BLaER1 (cell line): ENCODE measurements at regions not wholly inside any gene's neighbourhood (a gene's known extent, or its start where the extent isn't known, plus 50 kb on each side); places are given as distances from the start of the nearest gene placed in this dataset.

ENCODE experiments used
- H3K27ac ChIP-seq: shearing (Covaris generic); formaldehyde crosslinking; 2 replicates; pipeline ENCODE4 v1.8.1; 2022
- H3K27me3 ChIP-seq: shearing (Covaris generic); formaldehyde crosslinking; 2 replicates; pipeline ENCODE4 v1.8.1; 2022
- H3K36me3 ChIP-seq: shearing (Covaris generic); formaldehyde crosslinking; 2 replicates; pipeline ENCODE4 v1.8.1; 2022
- H3K4me1 ChIP-seq: shearing (Covaris generic); formaldehyde crosslinking; 2 replicates; pipeline ENCODE4 v1.8.1; 2022
- H3K4me2 ChIP-seq: shearing (Covaris generic); formaldehyde crosslinking; 2 replicates; pipeline ENCODE4 v1.8.1; 2022
- H3K4me3 ChIP-seq: shearing (Covaris generic); formaldehyde crosslinking; 2 replicates; pipeline ENCODE4 v1.8.1; 2022
- H3K9ac ChIP-seq: shearing (Covaris generic); formaldehyde crosslinking; 2 replicates; pipeline ENCODE4 v1.8.1; 2022
- H3K9me3 ChIP-seq: shearing (Covaris generic); formaldehyde crosslinking; 2 replicates; pipeline ENCODE4 v1.8.1; 2022
- H4K20me1 ChIP-seq: shearing (Covaris generic); formaldehyde crosslinking; 2 replicates; pipeline ENCODE4 v1.8.1; 2022
- Cebpa-rat ChIP-seq: shearing (Covaris generic); IDR thresholded peaks from 2 replicates; pipeline ENCODE4 v1.8.1; 2022

DNA sequence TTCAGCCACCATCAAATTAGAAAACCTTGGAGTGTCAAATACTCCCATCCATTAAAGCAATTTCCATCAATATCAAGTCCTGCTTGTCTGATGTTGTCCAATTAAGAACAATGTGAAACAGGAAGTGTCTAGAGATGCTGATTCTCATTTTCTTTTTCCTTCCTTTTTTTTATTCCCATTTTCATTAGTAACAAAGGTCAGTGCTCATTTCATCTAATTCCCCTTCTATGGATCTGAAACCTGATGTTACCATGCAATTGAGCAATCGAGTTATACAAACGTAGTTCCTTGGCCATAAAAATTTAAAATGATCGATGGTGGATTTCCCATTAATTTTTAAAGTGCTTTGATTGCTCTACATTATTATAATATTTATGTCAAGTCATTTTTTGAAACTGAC, 330.6 kb upstream of the ZC3H12C start:
- H3K4me2 ChIP-seq: no peak overlapping the region
- no peak overlapping the region for H3K27ac ChIP-seq
- TF ChIP-seq Cebpa-rat: no peak
- H3K9me3 ChIP-seq: no peaks in the 10 kb centered on the region
- H4K20me1 ChIP-seq: no peaks in the 10 kb centered on the region
- H3K9ac ChIP-seq: no peak overlapping the region
- no peaks in the 10 kb centered on the region for H3K4me1 ChIP-seq
- no peaks in the 10 kb centered on the region for H3K36me3 ChIP-seq
- no peak overlapping the region for H3K4me3 ChIP-seq
- H3K27me3 ChIP-seq: no peaks in the 10 kb centered on the region

DNA sequence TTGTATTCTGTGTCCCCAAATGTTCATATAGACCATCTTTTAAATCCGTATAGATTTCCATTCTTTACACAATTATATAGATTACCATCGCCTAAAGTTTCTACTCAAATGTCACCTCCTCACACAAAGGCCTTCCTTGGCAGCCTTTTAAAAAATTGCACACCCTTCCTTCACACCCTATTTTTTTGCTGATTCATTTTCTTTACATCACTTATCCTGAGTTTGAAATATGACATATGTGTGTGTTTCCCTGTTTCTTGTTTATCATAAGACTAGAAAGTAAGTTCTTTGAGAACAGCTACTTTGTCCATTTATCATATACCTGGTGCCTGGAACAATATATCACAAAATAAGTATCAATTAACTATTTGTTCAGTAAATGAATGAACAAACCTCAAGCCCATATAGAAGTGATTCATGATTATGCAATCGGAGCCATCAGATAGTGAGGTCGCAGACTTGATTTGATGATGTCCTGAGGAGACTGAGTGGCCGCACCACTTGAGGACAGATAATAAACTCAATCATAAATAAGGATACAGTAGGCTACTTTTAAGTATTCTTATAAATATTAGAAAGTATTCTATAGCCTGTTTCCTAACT, 327.4 kb upstream of the ZC3H12C start:
- H3K27ac ChIP-seq: no peak overlapping the region
- no peak for TF ChIP-seq Cebpa-rat
- H3K9ac ChIP-seq: no peak overlapping the region
- no peak overlapping the region for H3K4me3 ChIP-seq
- H4K20me1 ChIP-seq: no peaks in the 10 kb centered on the region
- no peak overlapping the region for H3K4me2 ChIP-seq
- no peaks in the 10 kb centered on the region for H3K4me1 ChIP-seq
- no peaks in the 10 kb centered on the region for H3K36me3 ChIP-seq
- H3K27me3 ChIP-seq: no peaks in the 10 kb centered on the region
- H3K9me3 ChIP-seq: no peaks in the 10 kb centered on the region

DNA sequence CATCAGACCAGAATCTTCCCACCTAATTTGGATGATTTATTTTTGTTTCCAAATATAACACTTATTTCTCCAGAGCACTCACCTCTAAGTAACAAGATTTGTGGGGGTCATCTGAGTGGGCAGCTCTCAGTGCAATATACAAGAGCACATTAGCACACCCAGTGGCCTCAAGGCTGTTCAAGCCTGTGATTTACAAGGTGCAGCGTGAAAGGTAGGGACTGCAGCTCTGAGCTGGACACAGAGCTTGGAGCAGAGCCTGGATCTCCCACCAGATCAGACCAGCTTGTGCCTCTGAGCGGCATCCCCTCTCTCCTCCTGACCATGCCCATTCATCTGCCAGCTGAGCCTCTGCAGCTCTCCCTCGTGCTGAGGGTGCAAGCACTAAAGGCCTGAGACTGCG, 323.3 kb upstream of the ZC3H12C start:
- H3K9me3 ChIP-seq: no peaks in the 10 kb centered on the region
- no peak overlapping the region for H3K4me3 ChIP-seq
- no peak overlapping the region for H3K9ac ChIP-seq
- H4K20me1 ChIP-seq: no peaks in the 10 kb centered on the region
- peaks cover 7% of the 10 kb centered on the region; the same call in 1 of the 2 replicates for H3K4me1 ChIP-seq
- H3K27me3 ChIP-seq: no peaks in the 10 kb centered on the region
- TF ChIP-seq Cebpa-rat: no peak
- no peaks in the 10 kb centered on the region for H3K36me3 ChIP-seq
- no peak overlapping the region for H3K4me2 ChIP-seq
- H3K27ac ChIP-seq: no peak overlapping the region

DNA sequence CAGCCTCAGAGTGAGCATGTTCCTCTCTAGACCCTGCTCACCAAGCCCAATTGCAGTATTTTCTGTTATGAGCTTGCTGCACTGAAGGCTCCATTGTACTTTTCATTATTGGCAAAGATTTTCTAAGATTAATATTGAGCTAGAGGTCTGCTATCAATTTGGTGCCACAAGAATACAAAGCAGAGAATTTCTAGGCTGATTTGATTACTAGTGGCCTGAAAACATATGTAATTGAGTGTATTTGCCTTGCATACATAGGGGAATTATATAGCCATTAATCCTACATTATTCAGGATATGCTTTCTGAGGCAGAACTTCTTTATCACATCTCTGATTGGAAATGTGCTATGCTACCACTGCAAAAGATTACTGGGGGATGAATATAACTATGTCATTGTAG, 322.9 kb upstream of the ZC3H12C start:
- Histone ChIP-seq H3K27ac (no peak overlapping the region), H3K4me3 (no peak overlapping the region), H3K27me3 (no peaks in the 10 kb centered on the region), H3K9ac (no peak overlapping the region), H3K9me3 (no peaks in the 10 kb centered on the region), H4K20me1 (no peaks in the 10 kb centered on the region), H3K36me3 (no peaks in the 10 kb centered on the region), H3K4me1 (peaks cover 7% of the 10 kb centered on the region; the same call in 1 of the 2 replicates), H3K4me2 (no peak overlapping the region)
- TF ChIP-seq Cebpa-rat: no peak

DNA sequence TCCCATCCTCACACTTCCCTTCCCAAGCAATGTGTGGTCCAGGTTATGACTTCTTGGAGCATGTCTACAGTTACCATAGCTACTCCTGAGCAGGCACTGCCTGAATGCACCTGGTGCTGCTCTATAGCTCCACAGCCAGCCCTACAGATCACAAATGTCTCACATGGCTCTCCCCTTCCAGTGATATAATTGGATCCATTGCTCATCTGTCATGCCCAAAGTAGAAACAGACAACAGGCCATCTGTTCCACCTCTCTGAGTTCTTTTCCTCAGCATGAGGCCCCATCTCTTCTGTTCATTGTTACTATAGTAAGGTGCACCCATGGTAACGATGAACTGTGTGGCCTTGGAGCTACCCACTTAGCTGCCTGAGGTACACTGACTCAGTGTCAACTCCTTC, 320.3 kb upstream of the ZC3H12C start:
- Histone ChIP-seq H3K9me3 (no peaks in the 10 kb centered on the region), H3K36me3 (no peaks in the 10 kb centered on the region), H3K27ac (no peak overlapping the region), H3K4me2 (0 out of 2 replicates have a peak overlapping the region, but pooled peaks have one; percentile 7), H3K9ac (no peak overlapping the region), H4K20me1 (no peaks in the 10 kb centered on the region), H3K4me1 (peaks cover 7% of the 10 kb centered on the region; the same call in 1 of the 2 replicates), H3K27me3 (no peaks in the 10 kb centered on the region), H3K4me3 (no peak overlapping the region)
- no peak for TF ChIP-seq Cebpa-rat

DNA sequence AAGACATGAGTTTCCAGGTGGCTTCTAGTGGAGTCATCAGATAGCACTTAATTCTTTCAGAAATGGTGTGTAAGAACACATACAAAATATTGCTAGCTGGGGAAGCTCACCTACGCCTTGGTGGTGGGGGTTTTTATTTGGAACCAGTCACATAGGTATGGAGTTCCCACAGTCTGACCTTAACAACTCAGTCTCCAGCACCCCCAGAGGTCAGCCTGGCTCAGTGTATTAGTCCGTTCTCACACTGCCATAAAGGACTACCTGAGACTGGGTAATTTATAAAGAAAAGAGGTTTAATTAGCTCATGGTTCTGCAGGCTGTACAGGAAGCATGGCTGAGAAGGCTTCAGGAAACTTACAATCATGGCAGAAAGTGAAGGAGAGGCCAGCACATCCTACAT, 317.5 kb upstream of the ZC3H12C start:
- no peaks in the 10 kb centered on the region for H4K20me1 ChIP-seq
- no peaks in the 10 kb centered on the region for H3K9me3 ChIP-seq
- no peak overlapping the region for H3K9ac ChIP-seq
- H3K27me3 ChIP-seq: no peaks in the 10 kb centered on the region
- H3K4me2 ChIP-seq: no peak overlapping the region
- no peak for TF ChIP-seq Cebpa-rat
- no peak overlapping the region for H3K4me3 ChIP-seq
- H3K4me1 ChIP-seq: peaks cover 7% of the 10 kb centered on the region; the same call in 1 of the 2 replicates
- no peak overlapping the region for H3K27ac ChIP-seq
- no peaks in the 10 kb centered on the region for H3K36me3 ChIP-seq

DNA sequence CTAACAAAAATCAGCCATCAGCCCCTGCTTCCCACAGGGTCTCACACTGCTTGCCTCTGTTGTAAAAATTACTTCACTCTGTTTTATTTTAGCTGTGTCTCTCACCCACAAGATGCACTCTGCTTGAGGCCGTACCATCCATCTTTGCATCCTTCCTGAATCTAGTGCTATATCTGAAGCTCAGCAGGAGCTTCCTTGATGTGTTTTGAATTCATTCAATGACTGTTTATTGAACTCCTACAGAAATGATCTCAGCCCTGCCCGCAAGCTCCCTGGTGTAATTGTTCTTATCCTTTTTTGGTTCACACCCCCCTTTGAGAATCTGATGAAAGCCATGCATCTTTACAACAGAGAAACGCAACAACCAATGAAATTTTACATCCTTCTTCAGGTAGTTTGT, 310.2 kb upstream of the ZC3H12C start:
- Histone ChIP-seq H3K4me3 (no peak overlapping the region), H3K4me2 (no peak overlapping the region), H3K27me3 (no peaks in the 10 kb centered on the region), H3K9me3 (no peaks in the 10 kb centered on the region), H4K20me1 (no peaks in the 10 kb centered on the region), H3K4me1 (0 out of 2 replicates have a peak, but pooled peaks cover 4% of the 10 kb centered on the region), H3K9ac (no peak overlapping the region), H3K36me3 (no peaks in the 10 kb centered on the region), H3K27ac (no peak overlapping the region)
- no peak for TF ChIP-seq Cebpa-rat

DNA sequence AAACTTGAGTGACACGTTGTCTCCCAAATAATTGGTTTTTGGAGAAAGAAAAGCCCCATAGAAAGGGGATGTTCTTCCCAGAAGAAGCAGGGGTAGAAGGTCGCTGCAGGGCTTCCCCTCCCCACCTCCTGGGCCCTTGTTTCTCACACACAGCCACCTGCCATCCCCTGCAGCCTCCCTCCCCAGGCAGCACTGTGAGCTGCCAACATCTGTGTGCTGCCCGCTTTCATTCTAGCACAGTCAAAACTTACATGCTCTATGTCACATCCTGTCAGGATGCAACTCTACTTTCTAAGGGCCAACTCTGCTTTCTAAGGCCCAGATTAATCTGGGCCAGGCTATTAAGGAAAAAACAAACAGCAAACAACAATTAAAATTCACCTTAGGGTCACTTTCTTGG, 309.4 kb upstream of the ZC3H12C start:
- H3K9me3 ChIP-seq: no peaks in the 10 kb centered on the region
- H3K4me2 ChIP-seq: no peak overlapping the region; the same call in 1 of the 2 replicates
- no peak overlapping the region for H3K4me3 ChIP-seq
- no peaks in the 10 kb centered on the region for H3K36me3 ChIP-seq
- 0 out of 2 replicates have a peak overlapping the region, but pooled peaks have one; percentile 6 for H3K9ac ChIP-seq
- H3K27me3 ChIP-seq: no peaks in the 10 kb centered on the region
- no peak for TF ChIP-seq Cebpa-rat
- H4K20me1 ChIP-seq: no peaks in the 10 kb centered on the region
- H3K27ac ChIP-seq: no peak overlapping the region
- H3K4me1 ChIP-seq: 0 out of 2 replicates have a peak, but pooled peaks cover 4% of the 10 kb centered on the region

DNA sequence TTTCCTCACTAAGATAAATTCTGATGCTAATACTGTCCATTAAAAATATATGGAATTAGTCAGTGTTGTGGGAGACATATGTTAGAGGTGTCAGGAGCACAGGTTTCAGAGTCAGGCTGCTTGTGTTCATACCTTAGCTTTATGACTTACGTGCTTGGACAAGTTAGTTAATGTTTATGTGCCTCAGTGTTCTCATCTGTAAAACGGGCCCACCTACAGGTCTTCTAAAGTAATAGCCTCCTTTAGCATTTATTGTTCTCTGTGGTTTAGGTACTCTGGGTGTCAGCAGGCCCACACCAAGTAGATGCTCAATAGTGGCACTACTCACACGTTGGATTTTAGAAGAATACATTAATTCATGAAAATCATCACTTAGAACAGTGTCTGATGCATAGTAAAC, 308.7 kb upstream of the ZC3H12C start:
- Histone ChIP-seq H3K9me3 (no peaks in the 10 kb centered on the region), H3K9ac (no peak overlapping the region), H3K36me3 (no peaks in the 10 kb centered on the region), H3K4me3 (no peak overlapping the region), H3K27me3 (no peaks in the 10 kb centered on the region), H3K27ac (no peak overlapping the region), H4K20me1 (no peaks in the 10 kb centered on the region), H3K4me1 (0 out of 2 replicates have a peak, but pooled peaks cover 4% of the 10 kb centered on the region), H3K4me2 (no peak overlapping the region)
- no peak for TF ChIP-seq Cebpa-rat

DNA sequence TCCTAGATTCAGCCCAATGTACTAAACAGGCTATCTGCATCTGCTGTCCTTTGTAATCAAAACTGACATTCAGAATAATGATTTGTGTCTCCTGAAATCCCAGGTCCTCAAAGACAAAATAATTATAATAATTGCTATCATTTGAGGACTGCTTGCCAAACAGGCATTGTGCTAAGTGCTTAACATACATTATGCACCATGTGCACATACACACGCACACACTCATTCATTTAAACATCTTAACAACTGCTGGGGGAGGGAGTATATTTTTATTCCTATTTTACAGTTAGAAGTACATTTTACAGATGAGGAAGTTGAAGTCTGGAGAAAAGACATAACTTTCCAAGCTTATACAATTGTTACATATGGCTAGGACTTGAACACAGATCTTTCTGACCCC, 308.0 kb upstream of the ZC3H12C start:
- TF ChIP-seq Cebpa-rat: no peak
- Histone ChIP-seq H3K4me1 (0 out of 2 replicates have a peak, but pooled peaks cover 4% of the 10 kb centered on the region), H3K36me3 (no peaks in the 10 kb centered on the region), H3K27ac (no peak overlapping the region), H3K9ac (no peak overlapping the region), H3K4me3 (no peak overlapping the region), H3K4me2 (no peak overlapping the region), H3K27me3 (no peaks in the 10 kb centered on the region), H3K9me3 (no peaks in the 10 kb centered on the region), H4K20me1 (no peaks in the 10 kb centered on the region)

DNA sequence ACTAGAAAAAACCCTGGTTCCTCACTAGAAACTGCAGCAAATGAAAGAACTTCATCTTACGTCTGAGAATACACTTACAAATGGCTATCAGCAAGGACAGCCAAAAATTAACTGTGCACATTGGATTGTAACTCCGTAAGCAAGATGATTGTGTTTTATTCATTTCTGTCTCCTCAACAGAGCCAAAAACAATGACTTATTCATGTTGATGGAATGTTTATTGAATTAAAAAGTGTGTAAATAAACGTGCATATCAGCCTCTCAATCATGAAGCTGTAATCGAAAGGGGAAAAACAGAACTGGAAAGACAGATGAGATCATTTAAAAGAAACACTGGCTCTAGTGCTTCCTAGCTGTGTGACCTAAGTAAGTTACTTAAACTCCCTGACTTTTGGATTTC, 307.5 kb upstream of the ZC3H12C start:
- H3K36me3 ChIP-seq: no peaks in the 10 kb centered on the region
- H3K4me1 ChIP-seq: 0 out of 2 replicates have a peak, but pooled peaks cover 4% of the 10 kb centered on the region
- H3K27ac ChIP-seq: no peak overlapping the region
- H4K20me1 ChIP-seq: no peaks in the 10 kb centered on the region
- no peaks in the 10 kb centered on the region for H3K27me3 ChIP-seq
- H3K9ac ChIP-seq: no peak overlapping the region
- H3K9me3 ChIP-seq: no peaks in the 10 kb centered on the region
- no peak overlapping the region for H3K4me3 ChIP-seq
- H3K4me2 ChIP-seq: no peak overlapping the region
- no peak for TF ChIP-seq Cebpa-rat
